Mesodermal cell (in vitro differentiated cells): ENCODE measurements at regions not wholly inside any gene's neighbourhood (a gene's known extent, or its start where the extent isn't known, plus 50 kb on each side); places are given as distances from the start of the nearest gene placed in this dataset.

Experiments
- H3K27ac ChIP-seq: 2 replicates; pipeline ENCODE4 v1.7.0; 2013; ENCODE audit warnings: mild to moderate bottlenecking, low read depth, low read length, moderate library complexity; ENCODE audit not compliant: severe bottlenecking
- H3K36me3 ChIP-seq: 2 replicates; pipeline ENCODE4 v1.7.1; 2013; ENCODE audit warnings: mild to moderate bottlenecking, low read length, moderate library complexity; ENCODE audit not compliant: control insufficient read depth, insufficient read depth
- H3K4me1 ChIP-seq: one replicate; pipeline ENCODE4 v1.7.1; 2013; ENCODE audit warnings: mild to moderate bottlenecking, low read length; ENCODE audit not compliant: insufficient read depth, control insufficient read depth, poor library complexity, severe bottlenecking
- H3K4me3 ChIP-seq: 2 replicates; pipeline ENCODE4 v1.7.0; 2013; ENCODE audit warnings: low read length, control low read depth, mild to moderate bottlenecking; ENCODE audit not compliant: insufficient read depth, poor library complexity, severe bottlenecking; ENCODE audit errors: extremely low read depth
- H3K9me3 ChIP-seq: 2 replicates; pipeline ENCODE4 v1.7.1; 2013; ENCODE audit warnings: mild to moderate bottlenecking, low read length, moderate library complexity; ENCODE audit not compliant: control insufficient read depth
- WGBS, 2 experiments: methylation state at CpG; one replicate each; pipeline ENCODE4 v1.1.5; 2013; ENCODE audit warnings: missing lambda C conversion rate in 2 of 2; ENCODE audit not compliant: insufficient coverage in 2 of 2; 5-methylcytosine and 5-hydroxymethylcytosine counted together

DNA sequence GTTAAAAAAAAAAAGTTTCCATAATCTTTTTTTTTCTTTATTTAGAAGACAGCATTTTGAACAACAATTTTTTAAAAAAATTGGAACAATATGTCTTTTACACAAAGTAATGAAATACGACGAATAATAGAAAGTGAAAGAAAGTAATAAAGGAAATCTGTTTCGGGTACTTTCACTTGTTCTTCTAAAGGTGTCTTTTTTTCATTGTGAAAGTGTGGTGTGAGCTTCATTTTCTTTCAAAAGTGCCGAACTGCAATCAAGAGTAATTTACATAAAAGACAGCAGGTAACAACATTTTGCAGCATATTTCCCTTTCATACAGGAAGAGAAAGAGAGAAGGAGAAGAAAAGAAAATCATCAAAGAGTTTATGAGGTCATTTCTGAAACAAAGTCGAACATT, 159.7 kb upstream of the CDH12 start:
- H3K4me1 ChIP-seq, result no peaks in the 10 kb centered on the region
- H3K36me3 ChIP-seq, result no peaks in the 10 kb centered on the region
- H3K4me3 ChIP-seq, result no peak overlapping the region
- no peak overlapping the region for H3K27ac ChIP-seq
- 53 to 88% methylated on average over 1 to 2 of the region's 5 CpGs for WGBS, 2 experiments
- no peaks in the 10 kb centered on the region for H3K9me3 ChIP-seq

DNA sequence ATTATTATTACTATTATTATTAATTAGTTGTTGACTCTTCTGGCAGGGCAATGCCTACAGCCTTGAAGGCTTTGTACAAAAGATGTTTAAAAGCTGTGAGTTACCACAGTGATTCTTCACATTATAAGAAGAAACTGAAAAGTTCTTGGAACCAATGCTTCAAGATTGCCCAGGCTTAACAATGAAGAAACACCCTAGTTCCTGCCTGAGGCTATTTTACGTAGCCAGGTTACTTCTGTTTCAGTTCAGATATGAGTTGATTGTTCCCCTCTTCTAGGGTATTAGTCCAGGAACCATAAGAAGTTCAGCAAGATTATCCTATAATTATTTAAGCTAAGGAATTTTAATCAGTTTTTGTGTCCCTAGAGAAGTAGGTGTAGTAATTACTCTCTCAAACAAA, 154.6 kb upstream of the CDH12 start:
- no peaks in the 10 kb centered on the region for H3K9me3 ChIP-seq
- H3K36me3 ChIP-seq, result no peaks in the 10 kb centered on the region
- H3K4me3 ChIP-seq, result no peak overlapping the region
- no CpG with 5 or more reads among the region's 1 CpG for WGBS, 2 experiments
- H3K4me1 ChIP-seq, result no peaks in the 10 kb centered on the region
- no peak overlapping the region for H3K27ac ChIP-seq

DNA sequence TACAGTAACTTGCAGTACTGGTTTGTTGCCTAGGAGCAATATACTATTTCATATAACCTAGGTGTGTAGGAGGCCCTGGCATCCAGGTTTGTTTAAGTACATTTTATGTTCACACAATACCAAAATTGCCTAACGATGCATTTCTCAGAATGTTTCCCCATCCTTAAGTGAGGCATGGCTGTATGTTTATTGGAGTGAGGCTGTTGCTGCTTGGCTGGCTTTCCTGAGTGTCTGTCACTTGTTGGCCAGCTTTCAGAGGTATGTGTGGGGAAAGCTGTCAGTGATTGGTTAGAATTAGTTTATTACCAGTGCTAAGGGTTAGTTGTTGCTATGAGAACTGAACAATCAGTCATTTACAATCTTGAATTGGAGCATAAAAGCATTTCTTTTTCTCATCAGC, 154.1 kb upstream of the CDH12 start:
- H3K9me3 ChIP-seq, result no peaks in the 10 kb centered on the region

DNA sequence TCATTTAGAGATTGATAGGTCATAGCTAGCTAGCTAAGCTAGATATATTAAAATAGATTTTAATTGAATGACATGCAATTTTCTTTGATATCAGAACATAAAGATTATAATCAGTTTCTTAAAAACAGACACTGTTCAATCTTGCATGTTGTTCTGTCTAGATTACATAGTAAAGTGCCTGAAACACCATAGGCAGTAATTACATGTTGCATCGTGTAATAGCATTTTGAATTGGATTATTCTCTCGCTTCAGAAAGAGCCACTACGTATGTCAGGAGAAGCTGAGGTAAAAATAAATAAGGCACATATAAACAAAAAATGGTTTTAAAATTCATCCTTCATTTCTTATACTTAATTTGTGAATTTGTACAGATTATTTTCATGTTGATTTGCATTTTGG, 148.0 kb upstream of the CDH12 start:
- no peaks in the 10 kb centered on the region for H3K9me3 ChIP-seq
- WGBS, 2 experiments, result no CpG with 5 or more reads among the region's 3 CpGs
- no peak overlapping the region for H3K4me3 ChIP-seq
- no peaks in the 10 kb centered on the region for H3K36me3 ChIP-seq
- no peak overlapping the region for H3K27ac ChIP-seq
- no peaks in the 10 kb centered on the region for H3K4me1 ChIP-seq

More for the DNA sequence above, 154.1 kb upstream of the CDH12 start:
- no peaks in the 10 kb centered on the region for H3K4me1 ChIP-seq
- no peaks in the 10 kb centered on the region for H3K36me3 ChIP-seq
- WGBS, 2 experiments, result no CpG with 5 or more reads among the region's 1 CpG
- no peak overlapping the region for H3K27ac ChIP-seq
- H3K4me3 ChIP-seq, result no peak overlapping the region

DNA sequence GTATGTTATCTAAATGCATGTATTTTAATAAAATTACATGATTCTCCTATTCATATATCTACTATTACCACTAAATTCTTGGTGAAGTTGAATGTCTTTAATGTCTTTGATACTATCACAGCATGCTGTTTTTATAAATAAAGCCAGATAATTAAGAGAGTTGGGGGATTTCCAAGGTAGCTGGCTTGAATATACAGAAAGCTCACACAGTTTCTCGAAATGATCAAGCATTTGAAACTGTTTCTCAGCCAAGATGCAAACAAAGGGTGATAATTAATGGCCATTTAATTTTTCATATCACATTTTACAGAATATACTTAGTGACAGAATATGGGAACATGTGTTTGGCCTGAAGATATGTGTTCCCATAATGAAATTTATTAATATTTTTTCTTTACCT, 145.6 kb upstream of the CDH12 start:
- Histone ChIP-seq H3K36me3 (no peaks in the 10 kb centered on the region), H3K9me3 (no peaks in the 10 kb centered on the region), H3K4me1 (no peaks in the 10 kb centered on the region), H3K4me3 (no peak overlapping the region), H3K27ac (no peak overlapping the region)
- WGBS, 2 experiments, result 60% methylated on average over 1 of the region's 1 CpG; no CpG with 5 or more reads in 1 of the 2 experiments

DNA sequence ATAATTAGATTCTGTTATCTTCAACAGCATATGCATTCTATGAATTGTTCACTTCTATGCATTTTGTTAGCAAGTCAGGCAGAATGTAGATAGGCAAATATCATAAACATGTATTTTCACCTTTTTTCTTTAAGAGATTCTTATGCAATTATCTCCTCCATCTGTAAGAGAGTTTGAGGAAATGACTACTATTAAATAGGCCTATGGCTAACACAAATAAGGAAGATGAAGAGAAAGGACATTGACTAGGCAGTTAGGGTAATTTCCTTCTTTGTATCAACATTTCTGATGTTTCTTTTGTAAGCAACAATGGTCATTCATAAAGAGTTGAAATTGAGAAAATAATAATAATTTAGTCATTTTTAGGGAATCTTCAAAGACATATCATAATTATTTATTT, 145.2 kb upstream of the CDH12 start:
- Histone ChIP-seq H3K9me3 (no peaks in the 10 kb centered on the region), H3K36me3 (no peaks in the 10 kb centered on the region), H3K4me3 (no peak overlapping the region), H3K27ac (no peak overlapping the region), H3K4me1 (no peaks in the 10 kb centered on the region)

DNA sequence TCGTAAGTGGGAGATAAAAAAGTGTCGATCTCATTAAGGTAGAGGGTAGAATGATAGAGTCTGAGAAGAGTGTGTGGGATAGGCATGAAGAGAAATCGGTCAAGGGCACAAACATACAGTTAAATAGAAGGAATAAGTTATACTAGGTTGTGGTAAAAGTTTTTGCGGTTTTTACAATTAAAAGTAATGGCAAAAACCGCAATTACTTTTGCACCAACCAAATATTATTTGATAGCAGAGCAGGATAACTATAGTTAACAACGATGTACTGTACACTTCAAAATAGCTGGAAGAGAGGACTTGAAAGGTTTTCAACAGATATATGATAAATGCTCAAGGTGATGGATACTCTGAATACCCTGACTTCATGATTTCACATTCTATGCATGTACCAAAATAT, 135.8 kb upstream of the CDH12 start:
- 75 to 89% methylated on average over 3 of the region's 6 CpGs for WGBS, 2 experiments
- Histone ChIP-seq H3K9me3 (no peaks in the 10 kb centered on the region), H3K4me1 (no peaks in the 10 kb centered on the region), H3K27ac (no peak overlapping the region), H3K36me3 (no peaks in the 10 kb centered on the region), H3K4me3 (no peak overlapping the region)

DNA sequence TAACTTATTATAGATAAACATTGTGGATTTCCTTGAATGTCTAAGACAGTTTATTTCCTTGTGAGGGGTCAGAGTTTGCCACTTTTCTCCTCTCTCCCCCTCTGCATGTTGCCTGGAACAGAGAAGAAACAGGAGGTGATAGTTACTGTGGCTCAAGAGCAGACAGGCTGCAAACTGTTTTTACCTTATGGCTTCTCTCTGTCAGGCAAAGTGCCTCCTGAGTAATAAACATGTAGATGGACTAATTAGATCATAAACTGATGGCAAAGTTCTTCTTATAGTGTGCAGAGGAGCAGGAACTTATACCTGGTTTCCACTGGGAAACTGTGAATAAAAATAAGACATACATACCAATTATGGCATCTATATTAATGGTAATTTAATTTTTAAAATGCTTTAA, 133.1 kb upstream of the CDH12 start:
- H3K4me3 ChIP-seq, result no peak overlapping the region
- H3K4me1 ChIP-seq, result no peaks in the 10 kb centered on the region
- H3K9me3 ChIP-seq, result no peaks in the 10 kb centered on the region
- no peak overlapping the region for H3K27ac ChIP-seq
- H3K36me3 ChIP-seq, result no peaks in the 10 kb centered on the region

DNA sequence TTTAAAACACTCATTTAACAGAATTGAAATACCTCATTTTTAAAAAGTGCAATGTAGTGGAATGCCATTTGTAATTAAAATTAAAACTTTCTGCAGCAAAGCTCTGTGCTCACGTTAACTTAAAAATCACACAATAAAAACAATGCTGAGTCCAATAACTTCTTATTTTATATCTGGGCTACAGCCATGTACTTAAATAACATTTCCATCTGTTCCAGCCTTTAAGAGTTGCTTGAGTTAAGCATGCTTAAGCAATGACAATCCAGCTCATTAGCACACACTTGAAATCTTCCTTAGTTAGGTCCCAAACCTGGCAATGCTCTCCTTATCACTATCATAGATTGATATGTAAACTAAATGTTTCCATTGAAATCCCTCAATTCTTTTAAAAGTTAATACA, 132.3 kb upstream of the CDH12 start:
- H3K9me3 ChIP-seq, result no peaks in the 10 kb centered on the region
- H3K27ac ChIP-seq, result no peak overlapping the region
- no CpG with 5 or more reads among the region's 1 CpG for WGBS, 2 experiments
- H3K4me3 ChIP-seq, result no peak overlapping the region
- no peaks in the 10 kb centered on the region for H3K4me1 ChIP-seq
- no peaks in the 10 kb centered on the region for H3K36me3 ChIP-seq

DNA sequence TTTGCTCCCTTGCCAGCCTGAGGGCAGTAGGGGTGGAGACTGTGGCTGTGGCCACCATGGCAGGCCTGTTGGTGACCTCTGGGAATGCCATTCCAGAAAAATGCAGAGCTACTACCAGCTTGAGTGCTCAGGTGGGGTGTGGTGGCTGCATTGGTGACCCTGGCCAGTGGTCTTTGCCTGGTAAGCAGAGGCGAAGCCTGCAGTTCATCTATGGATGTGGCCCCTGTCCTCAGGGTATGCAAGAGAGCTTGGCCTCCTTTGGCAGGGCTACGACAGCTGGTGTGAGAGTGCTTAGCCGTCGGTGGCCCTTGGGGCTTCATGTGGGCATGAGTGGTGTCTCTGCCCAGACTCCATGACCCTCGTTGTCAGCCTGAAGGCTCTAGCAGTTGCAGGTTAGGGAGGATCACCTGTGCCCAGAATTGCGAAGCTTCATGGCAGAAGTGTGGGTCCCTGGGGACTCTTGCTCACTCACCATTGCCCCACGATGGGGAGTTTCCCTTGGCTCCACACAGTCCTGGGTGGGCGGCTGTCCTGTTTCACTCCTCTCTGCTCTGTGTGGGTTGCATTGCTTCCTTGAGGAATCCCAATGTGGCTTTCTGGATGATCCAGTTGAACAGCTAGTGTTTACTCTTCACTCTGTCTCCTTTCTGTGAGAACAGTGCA, 117.9 kb upstream of the CDH12 start:
- Histone ChIP-seq H3K27ac (no peak overlapping the region), H3K36me3 (no peaks in the 10 kb centered on the region), H3K4me1 (no peaks in the 10 kb centered on the region), H3K9me3 (no peaks in the 10 kb centered on the region), H3K4me3 (no peak overlapping the region)
- 87 to 93% methylated on average over 8 of the region's 8 CpGs for WGBS, 2 experiments

DNA sequence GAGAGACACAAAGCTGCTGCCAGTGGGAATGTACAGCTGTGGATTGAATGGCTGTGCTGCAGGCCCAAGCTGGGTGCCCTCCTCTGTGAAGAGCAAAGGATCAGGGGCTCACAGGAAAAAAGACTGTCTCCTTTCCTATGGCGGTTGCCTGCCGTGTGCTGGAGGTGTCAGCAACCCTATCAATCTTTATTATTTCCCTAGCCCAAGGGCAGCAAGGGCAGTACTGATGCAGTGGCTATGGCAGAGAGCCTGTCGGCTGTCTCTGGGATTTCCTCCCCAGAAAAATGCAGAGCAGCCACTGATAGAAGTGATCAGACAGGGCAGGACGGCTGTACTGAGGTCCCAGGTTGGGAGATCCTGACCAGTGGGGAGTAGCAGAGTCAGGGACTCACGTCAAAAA, 117.3 kb upstream of the CDH12 start:
- Histone ChIP-seq H3K36me3 (no peaks in the 10 kb centered on the region), H3K27ac (no peak overlapping the region), H3K4me1 (no peaks in the 10 kb centered on the region), H3K9me3 (no peaks in the 10 kb centered on the region), H3K4me3 (no peak overlapping the region)
- WGBS, 2 experiments, result 87 to 95% methylated on average over 2 to 4 of the region's 5 CpGs
